AG08396 (cell line): ENCODE measurements at regions not wholly inside any gene's neighbourhood (a gene's known extent, or its start where the extent isn't known, plus 50 kb on each side); places are given as distances from the start of the nearest gene placed in this dataset.

Source experiments
- DNase-seq: peaks from one replicate; pipeline ENCODE4 v3.0.0; 2012; ENCODE audit warnings: low spot score, mixed read lengths

DNA sequence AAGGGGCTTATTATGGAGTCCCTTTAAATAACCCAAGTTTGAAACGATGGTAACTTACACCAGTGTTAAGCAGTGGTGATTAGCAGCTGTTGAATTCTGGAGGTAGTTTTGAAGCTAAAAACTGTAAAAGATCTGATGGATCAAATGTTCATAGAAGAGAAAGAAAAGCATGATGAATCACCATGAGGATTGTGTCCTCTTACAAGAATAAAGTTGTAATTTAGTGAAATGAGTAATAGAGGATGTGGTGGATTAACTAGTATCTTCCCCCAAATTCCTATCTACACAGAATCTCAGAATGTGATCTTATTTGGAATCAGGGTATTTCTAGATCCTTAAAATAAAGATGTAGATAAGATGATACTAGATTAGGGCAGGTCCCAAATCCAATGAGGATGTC, 1138.2 kb upstream of the TMEFF2 start:
- DNase-seq: no peak

DNA sequence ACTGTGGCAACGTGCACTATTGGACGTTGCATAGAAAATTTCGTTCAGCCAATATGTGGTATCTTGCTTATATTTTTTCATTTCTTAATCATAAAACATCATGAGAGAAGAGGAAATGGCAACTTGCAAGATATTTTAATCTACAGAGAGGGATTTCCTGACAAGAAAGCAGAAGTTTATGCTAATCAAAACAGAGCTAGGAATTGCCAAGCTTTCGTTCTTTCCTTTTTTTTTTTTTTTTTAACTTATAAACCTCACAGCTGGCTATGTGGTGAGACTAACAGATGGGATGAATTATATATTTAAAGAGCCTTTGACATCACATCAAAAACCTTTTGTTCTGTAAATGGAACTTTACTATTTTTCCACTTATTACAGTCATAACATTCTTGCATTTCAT, 1136.9 kb upstream of the TMEFF2 start:
- DNase-seq: no peak

DNA sequence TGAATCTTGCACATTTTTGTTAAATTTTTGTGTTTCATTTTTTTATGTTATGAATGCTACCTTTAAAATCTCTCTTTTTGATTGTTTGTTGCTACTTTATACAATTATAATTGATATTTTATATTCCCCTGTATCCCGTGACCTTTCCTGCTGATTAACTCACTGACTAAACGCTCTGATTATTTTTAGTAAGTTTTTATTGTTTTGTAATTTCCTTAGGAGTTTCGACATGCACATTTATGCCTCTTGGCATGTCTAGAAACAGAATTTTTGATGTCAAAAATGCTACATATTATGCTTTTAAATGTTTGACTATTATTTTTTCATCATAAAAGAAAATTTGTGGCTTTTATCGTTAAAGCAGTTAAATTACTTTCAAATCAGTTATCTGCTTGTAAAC, 1131.6 kb upstream of the TMEFF2 start:
- DNase-seq: no peak

DNA sequence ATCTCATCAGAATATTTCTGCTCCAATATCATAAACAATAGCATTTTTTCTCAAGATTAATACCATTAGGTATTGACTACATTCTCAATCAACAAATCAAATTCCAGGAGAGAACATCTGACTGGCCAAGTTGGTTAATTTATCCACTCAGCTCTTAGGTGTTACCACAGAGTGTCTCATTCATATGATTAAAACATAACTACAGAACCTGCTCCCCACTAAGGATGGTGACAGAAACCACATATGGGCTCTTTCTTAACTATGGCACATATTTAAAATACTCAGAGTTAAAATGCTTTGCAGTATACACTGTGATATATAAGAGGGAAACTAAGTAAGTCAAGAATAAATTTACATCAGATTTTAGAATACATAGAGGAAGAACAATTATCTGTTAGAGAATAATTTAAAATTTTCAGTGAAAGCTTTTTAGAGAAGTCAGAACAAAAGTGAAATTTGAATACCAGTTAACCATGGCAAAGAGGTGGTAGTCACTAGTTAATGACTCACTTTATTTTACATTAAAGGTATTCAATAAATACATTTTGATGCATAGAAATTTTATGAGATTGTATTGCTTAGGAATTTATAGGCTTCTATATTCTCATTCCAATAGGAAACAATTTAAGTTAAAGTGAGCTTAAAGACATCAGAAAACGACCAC, 1120.8 kb upstream of the TMEFF2 start:
- DNase-seq: no peak

DNA sequence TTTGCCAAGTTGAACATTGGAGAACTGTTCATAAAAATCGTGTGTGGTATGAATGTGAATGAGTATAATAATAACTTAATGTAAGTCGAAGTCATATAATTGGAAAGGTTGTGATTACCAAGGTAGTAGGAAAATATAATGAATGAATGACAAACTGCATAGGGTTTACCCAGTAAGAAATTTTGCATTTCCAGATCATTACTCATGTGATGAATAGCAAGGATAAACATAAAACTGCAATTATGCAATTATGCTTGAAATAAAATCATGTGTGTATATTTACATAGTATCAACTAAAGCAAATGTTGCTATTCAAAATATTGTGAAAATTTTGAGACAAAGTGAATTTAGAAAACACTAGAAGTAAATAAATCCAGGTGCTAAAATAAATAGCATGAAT, 1108.7 kb upstream of the TMEFF2 start:
- no peak for DNase-seq

DNA sequence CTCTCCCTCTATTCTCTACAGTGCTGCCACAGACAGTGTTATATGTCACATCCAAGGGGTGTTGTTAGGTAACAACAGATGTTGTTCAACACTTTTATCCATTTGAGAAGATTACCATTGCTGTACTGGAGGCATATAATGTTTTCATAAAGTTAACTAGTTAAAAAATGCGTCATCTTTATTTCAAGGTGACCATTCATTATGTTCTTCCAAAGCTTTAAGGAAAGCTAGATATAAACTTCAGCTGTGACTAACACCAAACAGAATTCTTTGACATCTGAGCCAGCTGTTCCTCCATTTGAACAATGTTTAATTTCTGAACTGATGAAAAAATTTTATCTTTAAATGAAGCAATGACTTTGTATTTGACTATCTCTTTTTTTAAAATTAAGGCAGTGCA, 1099.6 kb upstream of the TMEFF2 start:
- DNase-seq: no peak

DNA sequence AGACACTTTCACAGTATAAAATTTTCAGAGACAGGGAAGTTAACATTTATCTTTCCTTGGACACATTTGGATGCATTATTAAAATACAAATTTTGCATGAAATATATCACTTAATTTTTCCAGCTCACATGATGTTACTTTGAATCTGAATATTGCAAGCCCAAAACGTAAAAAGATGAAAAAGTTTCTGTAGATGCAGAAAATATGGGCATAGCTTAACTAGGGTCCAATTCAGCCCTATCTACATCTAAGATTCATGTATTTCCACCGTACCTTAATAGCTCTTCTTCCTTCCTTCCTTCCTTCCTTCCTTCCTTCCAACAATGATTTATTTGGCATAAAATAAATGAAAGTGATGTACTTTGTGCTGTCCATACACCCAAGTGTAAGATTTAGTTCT, 1084.6 kb upstream of the TMEFF2 start:
- DNase-seq: no peak

DNA sequence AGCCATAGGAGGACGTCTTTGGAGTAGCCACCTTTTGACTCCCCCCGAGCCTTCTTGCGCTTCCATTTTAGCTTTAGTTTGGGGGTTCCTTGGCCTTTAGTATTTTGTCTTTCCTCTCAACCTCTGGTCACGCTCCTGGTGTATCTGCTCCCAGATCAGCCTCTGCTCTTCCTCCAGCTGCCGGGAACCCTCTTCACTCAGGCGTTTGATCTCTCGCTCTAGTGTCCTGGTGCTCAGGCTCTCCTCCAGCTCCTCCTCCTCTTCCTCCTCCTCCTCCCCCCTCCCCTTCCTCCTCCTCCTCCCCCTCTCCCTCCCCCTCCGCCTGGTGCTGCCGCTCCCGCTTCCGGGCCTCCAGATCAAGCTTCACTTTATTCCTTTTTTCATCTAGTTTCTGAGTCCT, 1082.3 kb upstream of the TMEFF2 start:
- no peak for DNase-seq

DNA sequence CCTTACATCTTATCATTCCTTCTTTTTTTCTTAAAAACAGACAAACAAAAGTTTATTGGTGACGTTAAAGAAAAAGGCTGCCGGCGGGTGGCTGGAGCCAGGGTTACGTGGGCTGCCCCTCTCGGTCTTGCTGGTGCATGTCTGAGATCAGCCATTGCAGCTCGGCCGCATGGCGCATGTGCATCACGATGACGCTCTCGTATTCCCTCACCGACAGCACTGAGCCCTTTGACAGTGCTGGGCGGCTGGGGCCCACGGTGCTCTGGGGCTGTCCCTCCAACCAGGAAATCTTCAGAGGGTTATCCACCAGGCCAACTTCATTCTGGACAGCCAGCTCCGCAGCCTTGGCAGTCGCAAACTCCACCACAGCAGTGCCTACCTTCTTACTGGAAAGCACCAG, 1081.8 kb upstream of the TMEFF2 start:
- no peak for DNase-seq

DNA sequence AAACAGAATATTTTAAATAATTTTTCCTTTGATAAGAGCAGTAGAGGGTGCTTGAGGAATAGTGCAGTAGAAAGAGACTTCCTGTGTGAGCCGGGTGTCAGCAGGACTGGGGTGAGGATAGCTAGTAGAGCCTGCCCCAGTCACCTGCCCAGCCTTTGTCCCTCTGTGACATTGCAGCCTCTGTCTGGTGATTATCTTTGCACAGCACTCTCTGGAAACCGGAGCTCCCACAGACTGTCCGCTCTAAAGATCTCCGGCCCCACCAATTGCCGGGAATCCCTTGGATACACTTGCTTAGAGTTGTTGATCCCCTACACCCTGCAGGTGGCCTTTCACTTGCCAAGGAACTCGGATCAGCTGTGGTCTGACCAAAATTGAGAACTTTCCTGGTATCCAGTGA, 1081.3 kb upstream of the TMEFF2 start:
- no peak for DNase-seq

DNA sequence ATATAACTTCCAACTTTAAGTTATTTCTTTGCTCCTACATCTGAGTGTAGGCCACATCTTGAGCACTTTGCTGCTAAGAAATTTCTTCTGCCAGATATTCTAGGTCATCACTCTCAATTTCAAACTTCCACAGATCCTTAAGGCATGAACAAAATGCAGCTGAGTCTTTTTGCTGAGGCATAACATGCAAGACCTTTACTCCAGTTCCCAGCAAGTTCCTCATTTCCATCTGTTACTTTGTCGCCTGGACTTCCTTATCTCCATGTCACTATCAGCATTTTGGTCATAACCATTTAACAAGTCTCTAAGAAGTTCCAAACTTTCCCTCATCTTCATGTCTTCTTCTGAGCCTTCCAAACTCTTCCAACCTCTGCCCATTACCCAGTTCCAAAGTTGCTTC, 1077.3 kb upstream of the TMEFF2 start:
- DNase-seq: no peak

DNA sequence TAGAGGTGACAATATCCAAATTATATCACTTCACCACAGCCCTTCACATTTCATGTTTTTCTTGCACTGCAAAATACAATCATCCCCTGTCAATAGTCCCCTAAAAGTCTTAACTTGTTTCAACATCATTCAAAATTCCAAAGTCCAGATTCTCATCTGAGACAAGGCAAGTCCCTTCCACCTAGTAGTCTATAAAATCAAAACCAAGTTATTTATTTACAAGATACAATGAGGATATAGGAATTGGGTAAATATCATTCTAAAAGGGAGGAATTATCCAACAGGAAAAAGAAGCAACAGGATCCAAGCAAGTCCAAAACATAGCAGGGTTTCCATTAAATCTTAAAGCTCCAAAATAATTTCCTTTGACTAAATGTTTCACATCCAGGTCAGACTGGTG, 1076.1 kb upstream of the TMEFF2 start:
- no peak for DNase-seq

DNA sequence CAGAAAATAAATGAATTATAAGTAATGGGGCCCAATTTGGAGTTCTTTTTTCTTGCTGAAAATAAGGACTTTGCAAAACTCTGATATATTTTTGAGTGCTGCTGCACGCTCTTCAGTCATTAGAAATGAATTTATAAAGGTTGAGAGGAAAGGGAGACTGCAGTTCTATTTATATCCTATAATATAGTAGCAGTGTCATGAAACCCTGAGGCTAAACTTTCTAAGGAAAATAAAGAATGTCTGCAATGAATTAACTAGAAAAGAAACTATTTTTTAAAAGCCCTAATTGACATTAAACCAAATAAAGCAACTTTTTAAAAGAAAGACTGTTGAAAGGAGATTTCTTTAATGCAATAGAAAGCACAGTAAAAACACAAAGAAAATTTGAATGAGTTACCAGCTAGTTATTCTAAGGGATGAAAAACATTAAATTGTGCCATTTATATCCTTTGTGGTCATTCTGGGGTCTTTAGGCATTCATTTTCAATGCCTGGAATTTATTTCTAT, 1072.8 kb upstream of the TMEFF2 start:
- no peak for DNase-seq

DNA sequence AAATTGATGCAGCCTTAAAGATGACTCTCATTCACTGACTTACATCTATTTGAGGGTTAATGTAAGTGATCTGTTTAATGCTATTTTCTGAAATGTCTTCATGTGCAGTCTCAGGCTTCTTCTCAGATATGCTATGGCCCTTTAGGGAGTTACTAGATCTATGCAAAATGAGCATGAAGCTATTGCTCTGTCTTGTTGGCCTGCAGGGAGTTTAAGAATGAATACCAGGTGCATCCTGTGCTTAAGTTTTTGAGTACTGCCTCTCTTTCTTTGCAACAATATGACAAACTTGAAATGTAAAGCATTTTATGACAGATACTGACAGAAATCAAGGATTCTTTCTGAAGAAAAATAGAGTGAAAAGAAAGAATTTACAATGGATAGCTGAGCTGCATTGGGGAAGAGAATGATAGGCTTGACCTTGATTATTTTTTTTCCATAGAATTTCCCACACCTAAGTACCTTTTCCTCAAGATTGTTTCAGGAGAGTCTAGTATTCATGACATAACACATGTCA, 1058.3 kb upstream of the TMEFF2 start:
- DNase-seq: no peak

DNA sequence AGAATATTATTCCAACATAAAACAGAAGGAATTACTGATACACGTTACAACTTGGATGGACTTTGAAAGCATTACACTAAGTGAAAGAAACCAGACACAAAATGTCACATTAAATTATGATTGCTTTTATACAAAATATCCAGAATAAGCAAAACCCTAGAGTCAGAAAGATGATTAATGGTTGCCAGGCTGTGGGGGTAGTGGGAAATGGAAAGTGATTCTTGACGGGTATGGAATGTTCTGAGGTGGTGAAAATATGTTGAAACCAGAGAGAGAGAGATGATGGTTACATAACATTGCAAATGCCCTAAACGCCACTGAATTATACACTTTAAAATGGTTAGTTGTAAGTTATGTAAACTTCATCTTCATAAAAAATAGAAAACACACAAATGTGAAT, 1057.2 kb upstream of the TMEFF2 start:
- DNase-seq: no peak

DNA sequence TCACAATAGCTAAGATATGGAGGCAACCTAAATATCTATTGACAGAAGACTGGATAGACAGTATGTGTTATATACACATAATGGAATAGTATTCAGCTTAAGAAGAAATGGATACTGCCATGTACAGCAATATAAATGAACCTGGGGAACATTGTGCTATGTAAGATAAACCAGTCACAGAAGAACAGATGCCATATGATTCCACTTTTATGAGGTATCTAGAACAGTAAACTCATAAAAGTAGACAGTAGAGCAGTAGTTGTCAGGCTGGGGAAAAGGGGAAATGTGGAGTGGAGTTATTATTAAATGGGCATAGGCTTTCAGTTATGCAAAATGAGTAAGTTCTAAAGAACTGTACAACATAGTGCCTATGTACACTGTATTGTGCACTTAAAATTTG, 1055.7 kb upstream of the TMEFF2 start:
- DNase-seq: no peak

DNA sequence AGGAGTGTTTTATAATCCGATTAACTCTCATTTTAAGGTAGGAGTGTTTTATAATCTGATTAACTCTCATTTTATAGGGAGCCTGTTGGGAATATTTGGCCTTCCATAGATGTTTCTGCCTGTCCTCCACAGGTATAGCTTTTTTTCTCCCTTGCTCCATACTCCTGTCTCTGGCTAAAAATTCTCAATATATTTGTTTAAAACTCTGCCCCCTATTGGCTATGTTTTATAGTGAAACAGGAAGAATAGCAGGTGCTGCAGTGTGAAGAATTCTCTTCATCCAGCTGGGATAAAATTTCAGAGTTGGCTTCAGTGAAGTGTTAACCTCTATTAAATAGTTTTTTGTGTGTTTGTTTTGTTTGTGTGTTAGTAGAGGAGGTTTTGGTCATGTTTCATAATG, 1046.0 kb upstream of the TMEFF2 start:
- no peak for DNase-seq

DNA sequence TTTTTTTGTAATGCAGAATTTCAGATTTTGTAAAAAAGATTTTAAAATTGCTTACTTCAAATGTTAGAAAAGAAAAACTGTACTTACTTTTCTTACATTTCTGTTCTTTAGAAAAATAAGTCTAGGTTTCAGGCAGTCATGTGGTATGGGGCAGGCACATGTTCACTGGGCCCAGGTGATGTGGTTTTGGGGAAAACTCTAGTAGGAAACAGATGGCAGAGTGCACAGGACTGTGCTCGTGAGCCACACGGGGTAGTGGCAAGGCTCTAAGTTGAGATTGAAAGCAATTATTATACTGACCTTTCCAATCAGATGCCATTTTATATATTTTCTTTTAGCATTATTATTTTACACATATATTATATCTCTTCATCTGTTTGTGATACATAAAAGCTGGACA, 1036.9 kb upstream of the TMEFF2 start:
- no peak for DNase-seq

DNA sequence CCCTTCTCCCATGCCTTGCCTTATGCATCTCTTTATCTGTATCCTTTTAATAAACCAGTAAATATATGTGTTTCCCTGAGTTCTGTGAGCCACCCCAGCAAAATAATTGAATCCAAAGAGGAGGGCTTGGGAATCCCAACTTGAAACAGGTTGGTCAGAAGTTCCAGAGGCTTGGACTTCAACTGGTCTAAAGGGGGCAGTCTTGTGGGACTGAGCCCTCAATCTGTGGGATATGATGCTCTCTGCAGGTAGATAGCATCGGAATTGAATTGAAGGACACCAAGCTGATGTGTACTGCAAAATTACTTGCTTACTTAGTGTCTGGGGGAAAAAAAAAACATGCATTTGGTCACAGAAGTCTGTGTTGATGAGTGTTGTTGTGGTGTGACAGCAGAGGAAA, 1033.5 kb upstream of the TMEFF2 start:
- no peak for DNase-seq

DNA sequence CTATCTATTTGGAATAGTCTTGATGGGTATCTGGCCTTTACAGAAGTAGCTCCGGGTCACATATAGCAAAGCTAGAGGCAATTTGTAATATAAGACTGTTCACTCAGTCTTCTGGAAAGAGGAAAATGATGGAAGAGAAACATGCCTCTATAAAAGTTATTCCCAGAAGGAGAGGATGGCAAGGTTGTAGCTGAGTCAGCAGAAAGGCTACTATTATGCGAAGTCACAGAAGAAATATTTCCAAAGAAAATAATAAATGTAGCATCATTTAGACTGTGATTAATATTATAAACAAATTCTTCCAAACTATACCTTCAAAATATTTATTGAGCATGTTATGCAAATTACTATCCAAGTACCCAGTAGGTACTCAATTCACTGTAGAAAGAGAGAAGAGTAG, 1027.7 kb upstream of the TMEFF2 start:
- DNase-seq: no peak

DNA sequence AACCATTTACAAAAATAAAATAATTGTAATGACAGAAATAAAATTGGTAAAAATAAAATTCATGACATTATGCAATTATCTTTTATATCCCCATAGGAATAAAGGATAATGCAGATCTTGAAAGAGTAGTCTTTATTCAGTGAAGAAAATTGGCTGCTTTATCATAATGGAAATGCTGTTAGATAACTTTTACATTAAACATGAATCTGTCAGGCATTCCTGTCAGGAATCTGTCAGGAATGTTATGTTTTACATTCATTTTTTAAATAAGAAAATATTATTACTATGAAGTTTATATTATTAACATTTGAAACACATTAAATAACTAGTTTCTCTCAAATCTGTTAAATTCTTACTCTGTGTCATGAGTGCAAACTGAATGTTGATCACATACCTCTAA, 1024.7 kb upstream of the TMEFF2 start:
- no peak for DNase-seq

DNA sequence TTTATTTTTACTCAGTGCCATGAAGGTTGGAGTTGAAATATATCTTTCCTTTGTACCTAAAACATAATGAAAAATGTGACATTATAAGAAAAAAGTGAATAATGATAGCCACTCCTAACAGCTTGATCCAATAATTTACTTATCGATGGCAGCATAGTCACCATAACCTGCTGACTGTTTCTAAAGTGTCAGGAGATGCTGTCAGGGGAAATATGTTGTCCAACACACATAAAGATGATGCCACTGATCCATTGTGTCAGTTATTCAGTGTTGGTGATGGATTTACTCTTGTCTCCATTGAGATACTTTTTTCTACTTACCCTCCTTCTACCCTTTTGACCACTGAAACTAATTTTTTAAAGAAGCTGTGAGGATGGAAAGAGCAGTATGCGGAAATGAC, 1006.9 kb upstream of the TMEFF2 start:
- DNase-seq: no peak

DNA sequence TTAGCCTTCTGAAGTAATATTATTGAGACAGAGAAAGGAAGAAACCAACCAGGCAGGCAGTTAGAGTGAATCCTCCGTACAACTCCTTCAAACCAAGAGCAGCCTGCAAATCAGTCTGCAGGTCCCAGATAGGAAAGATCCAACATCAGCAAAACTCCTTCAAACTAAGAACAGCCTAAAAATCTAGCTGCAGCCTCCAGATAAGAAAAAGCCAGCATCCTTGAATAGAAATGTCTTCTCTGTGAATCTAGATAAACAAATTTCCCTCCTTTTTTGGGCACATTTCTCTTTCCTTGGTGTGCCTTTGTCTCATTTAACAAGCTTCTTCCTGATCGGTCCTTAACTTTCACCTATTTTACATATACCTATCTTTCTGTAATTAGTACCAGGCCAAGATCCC, 1004.6 kb upstream of the TMEFF2 start:
- DNase-seq: no peak

DNA sequence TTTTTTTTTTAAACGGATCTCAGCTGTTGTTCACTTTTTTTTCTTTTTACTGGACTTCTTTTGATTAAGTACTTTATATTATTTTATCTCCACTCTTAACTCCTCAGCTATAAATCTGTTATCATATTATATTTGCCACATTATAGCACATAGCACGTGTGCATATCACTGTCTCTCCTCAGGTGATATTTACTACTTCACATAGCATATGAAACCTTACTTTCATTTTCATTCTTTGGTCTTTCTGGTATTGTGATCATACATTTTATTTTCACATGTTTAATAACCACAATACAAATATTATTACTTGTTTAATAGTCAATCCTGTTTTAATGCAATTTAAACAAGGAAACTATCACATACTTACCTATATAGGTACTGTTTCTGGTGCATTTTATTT, 993.1 kb upstream of the TMEFF2 start:
- no peak for DNase-seq
